Testis (tissue), 2 donors: ENCODE measurements at regions not wholly inside any gene's neighbourhood (a gene's known extent, or its start where the extent isn't known, plus 50 kb on each side); places are given as distances from the start of the nearest gene placed in this dataset.
"Not testable (repeated sequence)": the region's sequence is repeated elsewhere in the genome, so short reads cannot be mapped to it uniquely, and the experiment has no call there.

Experiments used
- CTCF ChIP-seq, 3 experiments: fragments of 450-650 bp in 2 of 3; fragments of 200-600 bp in 1 of 3; sonication (generic) in 1 of 3; IDR thresholded peaks; one replicate each; pipeline ENCODE4 v1.5.1; 2016 to 2019; ENCODE audit warnings: antibody characterized with exemption in 3 of 3, mild to moderate bottlenecking in 2 of 3, moderate library complexity in 1 of 3
- POLR2A ChIP-seq: fragments of 450-650 bp; IDR thresholded peaks from one replicate; pipeline ENCODE4 v1.6.1; 2017; ENCODE audit warnings: antibody characterized with exemption, mild to moderate bottlenecking, moderate library complexity

GRCh38 chr14:85829601-85830000, 299.7 kb downstream of the FLRT2 start:
- not testable (repeated sequence) for TF ChIP-seq POLR2A; CTCF (IDR thresholded peaks at IDR 0.05)
